ENCODE measurements at regions not wholly inside any gene's neighbourhood (a gene's known extent, or its start where the extent isn't known, plus 50 kb on each side); places are given as distances from the start of the nearest gene placed in this dataset.

GRCh38 chrX:67872958-67873357 is 329.1 kb downstream of the AR start:
- no peak for DNase-seq

- no peak for DNase-seq
Measured at GRCh38 chrX:67892401-67892800, 348.6 kb downstream of the AR start.

DNA sequence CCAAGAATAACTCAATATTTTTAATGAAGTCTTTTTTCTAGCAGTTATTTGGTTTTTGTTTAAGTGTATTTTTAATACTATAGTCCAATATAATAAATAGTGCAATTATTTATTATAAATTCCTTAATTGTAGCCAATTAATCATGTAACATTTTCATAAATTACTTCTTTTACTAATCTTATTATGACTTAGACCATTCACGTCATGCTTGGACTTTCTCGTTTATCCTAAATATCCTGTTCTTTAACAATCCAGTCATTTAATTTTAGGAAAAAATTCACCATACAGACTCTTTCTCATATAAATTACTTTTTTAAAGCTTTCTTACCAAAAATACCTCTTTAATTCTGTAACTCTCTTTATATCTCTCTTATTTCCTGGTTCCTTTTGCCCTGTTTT is 350.1 kb downstream of the AR start:
- DNase-seq, result peak; percentile 2

DNA sequence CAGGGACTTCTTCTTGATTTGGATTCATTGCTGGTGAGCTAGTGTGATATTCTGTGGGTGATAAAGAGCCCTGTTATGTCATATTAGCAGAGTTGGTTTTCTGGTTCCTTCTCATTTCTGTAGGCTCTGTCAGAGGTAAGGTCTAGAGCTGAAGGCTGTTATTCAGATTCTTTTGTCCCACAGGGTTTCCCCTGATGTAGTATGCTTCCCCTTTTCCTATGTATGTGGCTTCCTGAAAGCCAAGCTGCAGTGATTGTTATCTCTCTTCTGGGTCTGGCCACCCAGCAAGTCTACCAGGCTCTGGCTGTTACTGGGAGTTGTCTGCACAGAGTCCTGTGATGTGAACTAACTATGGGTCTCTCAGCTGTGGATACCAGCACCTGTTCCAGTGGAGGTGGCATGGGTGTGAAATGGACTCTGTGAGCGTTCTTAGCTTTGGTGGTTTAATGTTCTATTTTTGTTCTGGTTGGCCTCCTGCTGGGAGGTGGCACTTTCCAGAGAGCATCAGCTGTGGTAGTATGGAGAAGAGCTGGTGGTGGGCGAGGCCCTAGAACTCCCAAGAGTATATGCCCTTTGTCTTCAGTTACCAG is 373.7 kb downstream of the AR start:
- DNase-seq, result no peak

GRCh38 chrX:67922966-67923365 is 379.1 kb downstream of the AR start:
- no peak for DNase-seq

DNA sequence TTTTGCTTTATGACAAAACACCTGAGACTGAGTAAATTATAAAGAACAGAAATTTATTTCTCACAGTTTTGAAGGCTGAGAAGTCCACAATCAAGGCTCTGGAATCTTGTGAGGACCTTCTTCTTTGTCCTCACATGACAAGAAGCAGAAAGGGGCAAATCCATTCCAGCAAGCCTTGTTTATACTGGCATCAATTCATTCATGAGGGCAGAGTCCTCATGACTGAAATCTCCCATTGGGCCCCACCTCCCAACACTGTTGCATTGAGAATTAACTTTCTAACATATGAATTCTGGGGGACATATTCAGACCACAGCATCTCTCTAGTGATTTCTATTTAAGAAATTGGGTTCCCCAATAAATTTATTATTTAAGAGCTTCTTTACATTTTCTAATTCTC is 395.4 kb downstream of the AR start:
- no peak for DNase-seq

DNA sequence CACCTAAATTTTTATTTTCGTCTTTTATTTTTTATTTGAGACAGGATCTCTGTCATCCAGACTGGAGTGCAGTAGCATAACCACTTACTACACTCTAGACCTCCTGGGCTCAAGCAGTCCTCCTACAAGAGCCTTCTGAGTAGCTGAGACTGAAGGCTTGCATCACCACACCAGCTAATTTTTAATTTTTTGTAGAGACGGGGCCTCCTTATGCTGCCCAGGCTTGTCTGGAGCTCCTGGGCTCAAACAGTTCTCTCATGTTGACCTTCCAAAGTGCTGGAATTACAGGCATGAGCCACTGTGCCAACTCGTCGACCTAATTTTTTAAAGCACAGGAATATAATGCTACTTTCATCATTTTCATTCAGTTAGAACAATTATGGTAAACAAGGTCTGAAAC is 405.4 kb downstream of the AR start:
- DNase-seq, result no peak

DNA sequence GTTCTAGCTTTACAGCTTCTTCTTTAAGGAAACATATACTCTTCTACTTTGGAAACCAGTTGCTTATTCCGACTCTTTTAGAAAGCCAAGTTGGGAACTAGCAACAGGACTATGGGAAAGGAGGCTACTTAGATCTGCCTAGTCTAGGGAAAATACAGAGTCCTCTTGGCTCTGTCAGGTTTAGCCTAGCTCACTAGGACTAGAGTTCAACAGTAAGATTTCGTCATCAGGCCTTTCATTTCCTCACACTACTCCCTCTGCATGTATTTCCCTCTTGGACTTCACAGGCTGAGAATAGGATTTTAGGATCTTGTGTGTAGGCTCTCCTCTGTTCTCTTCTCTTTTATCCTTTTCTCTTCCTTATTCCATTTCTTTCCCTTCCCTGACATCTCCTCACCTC is 409.8 kb downstream of the AR start:
- DNase-seq, result no peak

DNA sequence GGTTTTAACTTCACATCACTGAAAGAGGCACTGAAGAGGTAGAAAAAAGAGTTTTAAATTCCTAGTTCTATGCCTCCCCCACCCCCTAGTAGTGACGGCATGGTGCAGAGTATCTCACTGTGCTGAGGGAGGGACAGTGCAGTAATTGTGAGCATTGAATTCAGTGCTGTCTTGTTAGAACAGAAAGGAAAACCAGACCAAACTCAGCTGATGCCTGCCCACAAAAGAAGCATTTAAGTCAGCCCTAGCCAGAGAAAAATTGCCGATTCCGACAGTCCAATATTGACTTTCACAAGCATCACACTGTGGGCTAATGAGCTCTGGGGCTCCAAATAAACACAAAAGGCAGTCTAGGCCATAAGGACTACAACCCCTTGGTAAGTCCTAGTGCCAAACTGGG is 417.7 kb downstream of the AR start:
- no peak for DNase-seq

Data from left kidney (tissue), 1 donor.